Trophoblast cell (in vitro differentiated cells and primary cell): ENCODE measurements at regions not wholly inside any gene's neighbourhood (a gene's known extent, or its start where the extent isn't known, plus 50 kb on each side); places are given as distances from the start of the nearest gene placed in this dataset.

Experiments used
- DNase-seq, 2 donors: peaks; one replicate each; pipeline ENCODE4 v3.0.0-alpha.2; 2016
- H2AFZ ChIP-seq: 2 replicates; pipeline ENCODE4 v1.6.1; 2013; ENCODE audit warnings: low read length, moderate library complexity, mild to moderate bottlenecking; ENCODE audit not compliant: insufficient read depth, poor library complexity
- H2AK5ac ChIP-seq: 2 replicates; pipeline ENCODE4 v1.6.1; 2013; ENCODE audit warnings: mild to moderate bottlenecking, low read length
- H2BK120ac ChIP-seq: 2 replicates; pipeline ENCODE4 v1.6.1; 2013; ENCODE audit warnings: low read length, mild to moderate bottlenecking, moderate library complexity; ENCODE audit not compliant: insufficient read depth, poor library complexity
- H2BK12ac ChIP-seq: 2 replicates; pipeline ENCODE4 v1.6.1; 2013; ENCODE audit warnings: mild to moderate bottlenecking, low read length, moderate library complexity
- H2BK5ac ChIP-seq: 2 replicates; pipeline ENCODE4 v1.6.1; 2013; ENCODE audit warnings: low read length, low read depth, moderate library complexity, mild to moderate bottlenecking; ENCODE audit not compliant: poor library complexity
- H3K14ac ChIP-seq: 2 replicates; pipeline ENCODE4 v1.6.1; 2013; ENCODE audit warnings: mild to moderate bottlenecking, low read length
- H3K18ac ChIP-seq: 2 replicates; pipeline ENCODE4 v1.6.1; 2013; ENCODE audit warnings: mild to moderate bottlenecking, low read length
- H3K23ac ChIP-seq: 2 replicates; pipeline ENCODE4 v1.6.1; 2013; ENCODE audit warnings: low read length
- H3K27ac ChIP-seq: 2 replicates; pipeline ENCODE4 v1.5.1; 2013; ENCODE audit warnings: low read depth, mild to moderate bottlenecking, inconsistent platforms, low read length, moderate library complexity
- H3K27me3 ChIP-seq: 2 replicates; pipeline ENCODE4 v1.6.1; 2013; ENCODE audit warnings: inconsistent platforms, mild to moderate bottlenecking, low read length, moderate library complexity; ENCODE audit not compliant: insufficient read depth
- H3K36me3 ChIP-seq, 2 experiments: 1 replicate in 1 of 2; 2 replicates in 1 of 2; pipeline ENCODE4 v1.6.1; 2013; ENCODE audit warnings: low read length in 2 of 2, mild to moderate bottlenecking in 2 of 2, moderate library complexity in 1 of 2; ENCODE audit not compliant: insufficient read depth in 2 of 2, control insufficient read depth in 1 of 2
- H3K4ac ChIP-seq: 2 replicates; pipeline ENCODE4 v1.6.1; 2013; ENCODE audit warnings: low read depth, mild to moderate bottlenecking, low read length, moderate library complexity
- H3K4me1 ChIP-seq, 2 experiments: 1 replicate in 1 of 2; 2 replicates in 1 of 2; pipeline ENCODE4 v1.6.1; 2013; ENCODE audit warnings: low read length in 2 of 2, mild to moderate bottlenecking in 2 of 2, moderate library complexity in 1 of 2; ENCODE audit not compliant: insufficient read depth in 2 of 2, control insufficient read depth in 1 of 2
- H3K4me2 ChIP-seq: 2 replicates; pipeline ENCODE4 v1.6.1; 2013; ENCODE audit warnings: inconsistent platforms, mild to moderate bottlenecking, low read length, moderate library complexity
- H3K4me3 ChIP-seq: 2 replicates; pipeline ENCODE4 v1.5.1; 2013; ENCODE audit warnings: mild to moderate bottlenecking, low read depth, low read length, inconsistent platforms
- H3K79me1 ChIP-seq: one replicate; pipeline ENCODE4 v1.6.1; 2013; ENCODE audit warnings: low read length
- H3K79me2 ChIP-seq: 2 replicates; pipeline ENCODE4 v1.6.1; 2013; ENCODE audit warnings: low read length, mild to moderate bottlenecking; ENCODE audit not compliant: control insufficient read depth, insufficient read depth, poor library complexity
- H3K9ac ChIP-seq: 2 replicates; pipeline ENCODE4 v1.6.1; 2013; ENCODE audit warnings: mild to moderate bottlenecking, low read length
- H3K9me3 ChIP-seq: 2 replicates; pipeline ENCODE4 v1.6.1; 2013; ENCODE audit warnings: low read depth, mild to moderate bottlenecking, control low read depth, inconsistent platforms, low read length; ENCODE audit not compliant: insufficient read depth
- H4K12ac ChIP-seq: 2 replicates; pipeline ENCODE4 v1.6.1; 2013; ENCODE audit warnings: low read depth, mild to moderate bottlenecking, low read length, moderate library complexity
- H4K8ac ChIP-seq: 2 replicates; pipeline ENCODE4 v1.6.1; 2013; ENCODE audit warnings: low read depth, mild to moderate bottlenecking, low read length, moderate library complexity
- H4K91ac ChIP-seq: one replicate; pipeline ENCODE4 v1.6.1; 2013; ENCODE audit warnings: low read depth, mild to moderate bottlenecking, low read length, moderate library complexity
- whole genome bisulfite sequencing: extraction: QIAGEN DNeasy Blood & Tissue Kit; methylation state at CpG from one replicate; pipeline ENCODE4 v1.1.7; 2013; ENCODE audit warnings: missing lambda C conversion rate; ENCODE audit not compliant: insufficient read length, insufficient coverage; ENCODE audit errors: extremely low coverage; 5-methylcytosine and 5-hydroxymethylcytosine counted together

GRCh38 chr1:101185421-101185820 is 51.4 kb upstream of the S1PR1 start:
- no peak overlapping the region for H2BK5ac ChIP-seq
- H3K4me2 ChIP-seq = no peak overlapping the region
- H4K8ac ChIP-seq = no peak overlapping the region
- no peaks in the 10 kb centered on the region for H3K9me3 ChIP-seq
- H3K4ac ChIP-seq = no peak overlapping the region
- no peak overlapping the region for H4K12ac ChIP-seq
- H3K27ac ChIP-seq = no peak overlapping the region
- no peaks in the 10 kb centered on the region for H3K79me2 ChIP-seq
- no peak overlapping the region for H2BK12ac ChIP-seq
- no peak overlapping the region for H2AFZ ChIP-seq
- H3K79me1 ChIP-seq = no peaks in the 10 kb centered on the region
- H3K27me3 ChIP-seq = no peaks in the 10 kb centered on the region
- H2BK120ac ChIP-seq = no peak overlapping the region
- no peak overlapping the region for H4K91ac ChIP-seq
- no peak for DNase-seq
- H2AK5ac ChIP-seq = no peak overlapping the region
- no peak overlapping the region for H3K18ac ChIP-seq
- WGBS = no CpG with 5 or more reads among the region's 3 CpGs
- H3K14ac ChIP-seq = no peak overlapping the region
- no peaks in the 10 kb centered on the region for H3K4me1 ChIP-seq
- H3K23ac ChIP-seq = no peak overlapping the region
- H3K9ac ChIP-seq = no peak overlapping the region
- no peak overlapping the region for H3K4me3 ChIP-seq
- H3K36me3 ChIP-seq = no peaks in the 10 kb centered on the region

- H2BK120ac ChIP-seq = no peak overlapping the region
- WGBS = no CpG with 5 or more reads among the region's 3 CpGs
- no peak overlapping the region for H3K27ac ChIP-seq
- no peaks in the 10 kb centered on the region for H3K36me3 ChIP-seq
- H3K4me3 ChIP-seq = no peak overlapping the region
- no peak overlapping the region for H3K14ac ChIP-seq
- no peak overlapping the region for H3K4ac ChIP-seq
- no peak overlapping the region for H2AK5ac ChIP-seq
- no peak overlapping the region for H2AFZ ChIP-seq
- H3K9me3 ChIP-seq = no peaks in the 10 kb centered on the region
- H2BK12ac ChIP-seq = no peak overlapping the region
- no peaks in the 10 kb centered on the region for H3K27me3 ChIP-seq
- no peak overlapping the region for H3K23ac ChIP-seq
- no peak overlapping the region for H3K4me2 ChIP-seq
- no peak overlapping the region for H4K8ac ChIP-seq
- H4K12ac ChIP-seq = no peak overlapping the region
- no peak for DNase-seq
- no peak overlapping the region for H4K91ac ChIP-seq
- H3K9ac ChIP-seq = no peak overlapping the region
- H3K4me1 ChIP-seq = no peaks in the 10 kb centered on the region
- H2BK5ac ChIP-seq = no peak overlapping the region
- H3K18ac ChIP-seq = no peak overlapping the region
- no peaks in the 10 kb centered on the region for H3K79me2 ChIP-seq
- no peaks in the 10 kb centered on the region for H3K79me1 ChIP-seq
Measured at GRCh38 chr1:101183388-101183699, 53.5 kb upstream of the S1PR1 start.

GRCh38 chr1:101182627-101183387 is 54.0 kb upstream of the S1PR1 start:
- Histone ChIP-seq H2BK12ac (no peak overlapping the region), H4K91ac (no peak overlapping the region), H3K79me1 (no peaks in the 10 kb centered on the region), H3K4ac (no peak overlapping the region), H2BK120ac (no peak overlapping the region), H3K27me3 (no peaks in the 10 kb centered on the region), H3K4me3 (no peak overlapping the region), H2AK5ac (no peak overlapping the region), H3K9me3 (no peaks in the 10 kb centered on the region), H4K12ac (no peak overlapping the region), H3K36me3 (no peaks in the 10 kb centered on the region), H2AFZ (no peak overlapping the region), H3K4me1 (no peaks in the 10 kb centered on the region), H3K27ac (no peak overlapping the region), H3K79me2 (no peaks in the 10 kb centered on the region), H2BK5ac (no peak overlapping the region), H3K23ac (no peak overlapping the region), H3K4me2 (no peak overlapping the region), H3K14ac (no peak overlapping the region), H4K8ac (no peak overlapping the region), H3K9ac (no peak overlapping the region), H3K18ac (no peak overlapping the region)
- DNase-seq = no peak

- Histone ChIP-seq H3K18ac (no peak overlapping the region), H2BK5ac (no peak overlapping the region), H4K12ac (no peak overlapping the region), H3K36me3 (no peaks in the 10 kb centered on the region), H2AFZ (no peak overlapping the region), H3K27ac (no peak overlapping the region), H2BK120ac (no peak overlapping the region), H3K4me1 (no peaks in the 10 kb centered on the region), H3K4me2 (no peak overlapping the region), H2AK5ac (no peak overlapping the region), H4K8ac (no peak overlapping the region), H3K79me1 (no peaks in the 10 kb centered on the region), H3K23ac (no peak overlapping the region), H4K91ac (no peak overlapping the region), H3K4me3 (no peak overlapping the region), H3K9me3 (no peaks in the 10 kb centered on the region), H3K27me3 (no peaks in the 10 kb centered on the region), H2BK12ac (no peak overlapping the region), H3K9ac (no peak overlapping the region), H3K4ac (no peak overlapping the region), H3K79me2 (no peaks in the 10 kb centered on the region), H3K14ac (no peak overlapping the region)
- DNase-seq = no peak
- WGBS = no CpG with 5 or more reads among the region's 5 CpGs
Measured at GRCh38 chr1:101181930-101182329, 54.9 kb upstream of the S1PR1 start.
